Activated B cell treated with CpG ODN at 0.5 μM for 24 hours (primary cell): ENCODE measurements at regions not wholly inside any gene's neighbourhood (a gene's known extent, or its start where the extent isn't known, plus 50 kb on each side); places are given as distances from the start of the nearest gene placed in this dataset.

Experiments
- ATAC-seq: fragments of 200-7000 bp; cut with Tn5 transposase; one replicate; pipeline ENCODE4 v1.10.0; 2021; ENCODE audit warnings: low read depth, mild to moderate bottlenecking, moderate library complexity
- CTCF ChIA-PET: fragments of 350-600 bp; sonication (Branson Sonifier 250); formaldehyde crosslinking; loops from one replicate; lab custom pipeline; 2021; ENCODE audit warnings: antibody characterized with exemption; lab: Charles Lee
- POLR2A ChIA-PET: fragments of 350-600 bp; sonication (Branson Sonifier 250); formaldehyde crosslinking; loops from one replicate; lab custom pipeline; 2021; ENCODE audit warnings: antibody characterized with exemption; lab: Charles Lee
- DNase-seq: peaks from one replicate; pipeline ENCODE4 v3.0.0; 2022
- H3K27ac Mint-ChIP-seq: one replicate; pipeline ENCODE4 v1.8.0; 2020; ENCODE audit warnings: mixed read lengths
- H3K27me3 Mint-ChIP-seq: one replicate; pipeline ENCODE4 v1.8.0; 2021; ENCODE audit warnings: mixed read lengths
- H3K36me3 Mint-ChIP-seq: one replicate; pipeline ENCODE4 v1.8.0; 2021; ENCODE audit warnings: low read depth, mixed read lengths
- H3K4me1 Mint-ChIP-seq: one replicate; pipeline ENCODE4 v1.8.0; 2021; ENCODE audit warnings: mixed read lengths
- H3K4me3 Mint-ChIP-seq: one replicate; pipeline ENCODE4 v1.8.0; 2020; ENCODE audit warnings: mild to moderate bottlenecking, mixed read lengths
- H3K9me3 Mint-ChIP-seq: one replicate; pipeline ENCODE4 v1.8.0; 2020; ENCODE audit warnings: mixed read lengths
- CTCF ChIP-seq: fragments of 200-600 bp; IDR thresholded peaks from one replicate; pipeline ENCODE4 v1.8.0; 2022; ENCODE audit warnings: antibody characterized with exemption, mild to moderate bottlenecking
- intact Hi-C: fragments of 100-400 bp; cut with micrococcal nuclease; formaldehyde crosslinking; loops from one replicate; pipeline ENCODE4 v1.15.1; 2024

GRCh38 chr5:39498278-39498952, 73.6 kb upstream of the DAB2 start:
- Mint-ChIP-seq H3K4me1 (no peaks in the 10 kb centered on the region), H3K27me3 (peaks cover 2% of the 10 kb centered on the region), H3K9me3 (no peaks in the 10 kb centered on the region), H3K4me3 (no peak overlapping the region), H3K27ac (no peak overlapping the region), H3K36me3 (no peaks in the 10 kb centered on the region)
- DNase-seq, result no peak
- ChIA-PET POLR2A (no interaction called here), CTCF (no interaction called here)
- TF ChIP-seq CTCF, result no peak
- intact Hi-C loops, result no loop called here
- ATAC-seq, result no peak

- H3K27ac Mint-ChIP-seq, result no peak overlapping the region
- no peak for TF ChIP-seq CTCF
- DNase-seq (no peak), ATAC-seq (no peak)
- ChIA-PET CTCF (no interaction called here), POLR2A (no interaction called here)
- H3K36me3 Mint-ChIP-seq, result no peaks in the 10 kb centered on the region
- intact Hi-C loops, result no loop called here
- no peaks in the 10 kb centered on the region for H3K9me3 Mint-ChIP-seq
- no peak overlapping the region for H3K4me3 Mint-ChIP-seq
- H3K4me1 Mint-ChIP-seq, result no peaks in the 10 kb centered on the region
- H3K27me3 Mint-ChIP-seq, result peaks cover 2% of the 10 kb centered on the region
These were observed 72.5 kb upstream of the DAB2 start for GRCh38 chr5:39497322-39497721.

- intact Hi-C loops, result no loop called here
- no peaks in the 10 kb centered on the region for H3K36me3 Mint-ChIP-seq
- H3K4me1 Mint-ChIP-seq, result no peaks in the 10 kb centered on the region
- no peak for DNase-seq
- ATAC-seq, result no peak
- peaks cover 2% of the 10 kb centered on the region for H3K27me3 Mint-ChIP-seq
- CTCF ChIA-PET, result no interaction called here
- peaks cover 10% of the 10 kb centered on the region for H3K9me3 Mint-ChIP-seq
- no peak overlapping the region for H3K27ac Mint-ChIP-seq
- TF ChIP-seq CTCF, result no peak
- POLR2A ChIA-PET, result no interaction called here
- no peak overlapping the region for H3K4me3 Mint-ChIP-seq
These were observed 70.4 kb upstream of the DAB2 start for GRCh38 chr5:39495227-39495626.

- ChIA-PET POLR2A (no interaction called here), CTCF (no interaction called here)
- Mint-ChIP-seq H3K9me3 (peaks cover 15% of the 10 kb centered on the region), H3K36me3 (no peaks in the 10 kb centered on the region), H3K4me3 (no peak overlapping the region), H3K4me1 (no peaks in the 10 kb centered on the region), H3K27ac (no peak overlapping the region), H3K27me3 (peaks cover 2% of the 10 kb centered on the region)
- TF ChIP-seq CTCF, result no peak
- intact Hi-C loops, result no loop called here
- no peak for DNase-seq
- no peak for ATAC-seq
These were observed 69.8 kb upstream of the DAB2 start for GRCh38 chr5:39494534-39494933.

GRCh38 chr5:39494107-39494510, 69.3 kb upstream of the DAB2 start:
- peaks cover 15% of the 10 kb centered on the region for H3K9me3 Mint-ChIP-seq
- ATAC-seq (no peak), DNase-seq (no peak)
- CTCF ChIA-PET, result no interaction called here
- no peaks in the 10 kb centered on the region for H3K4me1 Mint-ChIP-seq
- no peak overlapping the region for H3K4me3 Mint-ChIP-seq
- no peak overlapping the region for H3K27ac Mint-ChIP-seq
- no peaks in the 10 kb centered on the region for H3K36me3 Mint-ChIP-seq
- POLR2A ChIA-PET, result no interaction called here
- H3K27me3 Mint-ChIP-seq, result peaks cover 2% of the 10 kb centered on the region
- no peak for TF ChIP-seq CTCF
- intact Hi-C loops, result no loop called here
